ENCODE measurements at regions not wholly inside any gene's neighbourhood (a gene's known extent, or its start where the extent isn't known, plus 50 kb on each side); places are given as distances from the start of the nearest gene placed in this dataset.

DNA sequence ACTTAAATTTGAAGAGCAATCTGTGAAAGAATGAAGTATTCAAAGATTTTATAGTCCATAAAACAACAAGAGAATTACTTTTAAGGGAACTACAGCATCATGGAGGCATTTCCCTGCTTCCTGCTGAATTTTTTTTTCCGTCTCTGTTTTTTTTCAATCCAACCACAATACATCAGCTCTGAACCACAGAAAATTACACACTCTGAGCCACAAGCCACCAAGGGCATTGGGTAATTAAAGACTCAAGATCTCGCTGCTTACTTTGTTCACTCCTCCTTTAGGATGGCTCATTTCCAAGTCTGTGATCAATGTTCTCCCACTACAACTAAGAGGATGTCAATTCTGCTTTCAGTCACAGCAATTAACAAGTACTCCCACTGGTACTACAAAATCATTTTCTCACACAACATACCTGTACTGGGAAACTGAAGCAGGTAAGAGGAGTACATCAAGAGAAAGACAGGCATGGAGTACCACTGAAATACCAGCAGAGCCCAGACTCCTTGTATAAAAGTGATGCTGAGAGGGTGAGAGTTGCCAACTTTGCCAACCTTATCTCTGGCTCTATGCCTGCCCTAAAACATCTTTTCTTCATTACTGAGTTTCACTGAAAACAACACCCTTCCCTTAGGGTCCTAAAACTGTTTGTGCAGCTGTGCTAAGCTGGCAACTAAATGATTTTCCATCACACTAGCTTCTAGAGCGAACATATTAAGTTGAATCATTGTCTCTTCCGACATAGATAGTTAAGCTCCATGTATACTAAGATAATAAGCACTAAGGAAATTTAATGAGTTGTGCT, 105.8 kb upstream of the MAGEB18 start:
- no peak for DNase-seq (ENCODE audit: low spot score)

DNA sequence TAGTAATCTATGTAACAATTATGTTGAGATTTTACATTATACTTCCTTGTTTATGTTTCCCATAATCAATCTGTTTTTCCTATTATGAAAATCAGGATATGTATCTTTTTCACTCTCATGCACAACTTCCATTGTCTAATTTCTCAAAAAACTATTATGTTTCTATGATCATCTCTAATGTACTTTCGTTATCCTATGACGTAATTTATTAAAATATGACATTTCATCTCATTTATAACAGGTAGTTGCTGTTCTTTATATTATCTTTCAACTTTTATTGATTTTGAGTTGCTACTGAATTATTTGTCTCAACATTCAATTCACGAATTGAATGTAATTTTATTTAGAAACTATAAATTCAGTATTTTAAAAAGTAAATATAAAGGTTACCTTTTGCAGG, 100.8 kb upstream of the MAGEB18 start:
- DNase-seq (ENCODE audit: low spot score) = no peak

DNA sequence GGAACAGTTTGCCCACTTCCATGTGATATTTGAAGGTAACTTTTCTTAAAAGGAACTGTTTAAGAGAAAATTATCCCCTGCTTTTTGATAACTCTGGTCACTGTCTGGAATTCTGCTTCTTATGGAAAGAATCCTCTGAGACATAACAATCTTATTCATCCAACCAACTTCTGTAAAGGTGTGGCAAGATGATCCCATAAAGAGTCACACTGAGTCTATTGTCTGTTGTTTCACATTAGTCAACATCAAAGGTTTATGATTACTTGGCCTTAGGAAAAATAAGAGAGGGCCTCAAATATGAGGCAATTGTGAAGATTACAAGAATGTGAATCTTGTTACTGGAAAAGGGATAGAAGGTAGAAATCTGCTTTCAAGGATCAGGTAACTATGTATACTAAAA, 88.0 kb upstream of the MAGEB18 start:
- no peak for DNase-seq (ENCODE audit: low spot score)

DNA sequence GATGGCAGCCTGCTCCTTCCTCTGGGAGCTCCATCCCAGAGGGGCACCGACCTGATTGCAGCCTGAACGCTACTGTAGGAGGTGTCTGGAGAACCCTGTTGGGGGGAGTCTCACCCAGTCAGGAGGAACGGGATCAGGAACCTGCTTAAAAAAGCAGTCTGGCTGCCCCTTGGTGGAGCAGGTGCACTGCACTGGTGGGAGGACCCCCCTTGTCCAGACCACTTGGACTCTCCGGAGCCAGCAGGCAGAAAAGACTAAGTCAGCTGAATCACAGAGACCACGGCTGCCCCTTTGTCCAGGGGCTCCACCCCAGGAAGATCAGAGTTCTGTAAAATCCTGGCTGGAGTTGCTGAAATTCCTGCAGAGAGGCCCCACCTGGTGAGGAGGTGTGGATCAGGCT, 67.3 kb upstream of the MAGEB18 start:
- DNase-seq (ENCODE audit: low spot score) = no peak

DNA sequence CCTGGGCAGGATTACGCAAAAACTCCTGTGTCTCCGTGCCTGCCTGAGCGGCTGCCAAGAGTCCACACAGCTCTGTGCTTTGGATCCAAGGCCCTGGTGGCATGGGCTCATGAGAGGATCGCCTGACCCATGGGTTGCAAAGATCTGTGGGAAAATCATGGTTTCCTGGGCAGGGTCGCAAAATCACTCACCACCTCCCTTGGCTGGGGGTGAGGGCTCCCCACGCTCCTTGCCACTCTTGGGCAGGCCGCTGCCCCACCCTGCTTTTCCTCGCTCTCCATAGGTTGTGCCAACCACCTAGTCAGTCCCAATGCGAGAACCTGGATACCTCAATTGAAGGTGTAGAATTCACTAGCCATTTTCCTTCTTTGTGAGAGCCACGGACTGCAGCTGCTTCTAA, 66.5 kb upstream of the MAGEB18 start:
- DNase-seq (ENCODE audit: low spot score) = no peak

DNA sequence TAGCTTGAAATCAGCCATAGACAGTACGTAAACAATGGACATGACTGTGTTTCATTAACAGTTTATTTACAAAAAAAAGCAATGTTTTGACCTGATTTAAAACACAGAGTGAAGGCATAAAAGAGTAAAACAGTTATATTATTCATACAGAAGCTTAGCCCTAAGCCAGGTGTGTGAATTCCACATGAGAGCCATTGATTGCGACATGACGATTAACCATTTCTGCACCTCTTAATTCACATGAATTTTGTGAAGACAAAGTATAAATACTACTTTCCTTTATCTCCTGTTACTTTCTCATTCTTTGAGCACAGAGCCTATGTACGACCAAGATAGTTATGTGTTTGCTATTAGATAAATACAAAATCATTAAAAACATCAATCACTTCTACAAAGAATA, 55.0 kb upstream of the MAGEB18 start:
- no peak for DNase-seq (ENCODE audit: low spot score)

All from hepatic stellate cell (primary cell).